DOHH2 (cell line): ENCODE measurements at regions not wholly inside any gene's neighbourhood (a gene's known extent, or its start where the extent isn't known, plus 50 kb on each side); places are given as distances from the start of the nearest gene placed in this dataset.

Experiments used
- EZH2phosphoT487 ChIP-seq: fragments of 200-600 bp; sonication (generic); IDR thresholded peaks from 2 replicates; pipeline ENCODE4 v1.6.1; 2017; ENCODE audit warnings: borderline replicate concordance, mild to moderate bottlenecking, antibody characterized with exemption, low read length, moderate library complexity, mixed read lengths
- TF ChIP-seq, protein P1 (sequence below): fragments of 200-600 bp; sonication (generic); IDR thresholded peaks from one replicate; pipeline ENCODE4 v1.5.1; 2014; ENCODE audit warnings: antibody characterized with exemption, mild to moderate bottlenecking, low read depth, low read length; ENCODE audit not compliant: poor library complexity, severe bottlenecking

DNA sequence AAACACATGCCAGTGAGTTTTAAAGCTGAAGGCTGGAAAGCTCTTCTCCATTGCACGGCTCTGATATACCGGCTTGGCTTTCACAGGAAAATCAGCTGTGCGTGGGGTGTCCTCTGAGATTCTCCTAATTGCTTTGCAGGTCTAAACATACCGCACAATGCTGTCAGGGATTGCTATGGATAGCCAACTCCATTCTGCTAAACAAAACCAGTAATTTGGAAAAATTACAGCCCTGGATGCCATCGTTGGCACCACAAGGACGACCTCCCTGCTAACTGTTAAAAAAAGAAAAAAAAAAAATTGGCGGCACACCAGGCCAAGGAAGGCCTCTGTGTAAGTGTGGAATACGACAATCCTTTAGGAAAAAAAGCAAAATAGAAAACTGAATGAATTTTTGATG, 118.6 kb upstream of the ADARB2 start:
- TF ChIP-seq, protein P1, sequence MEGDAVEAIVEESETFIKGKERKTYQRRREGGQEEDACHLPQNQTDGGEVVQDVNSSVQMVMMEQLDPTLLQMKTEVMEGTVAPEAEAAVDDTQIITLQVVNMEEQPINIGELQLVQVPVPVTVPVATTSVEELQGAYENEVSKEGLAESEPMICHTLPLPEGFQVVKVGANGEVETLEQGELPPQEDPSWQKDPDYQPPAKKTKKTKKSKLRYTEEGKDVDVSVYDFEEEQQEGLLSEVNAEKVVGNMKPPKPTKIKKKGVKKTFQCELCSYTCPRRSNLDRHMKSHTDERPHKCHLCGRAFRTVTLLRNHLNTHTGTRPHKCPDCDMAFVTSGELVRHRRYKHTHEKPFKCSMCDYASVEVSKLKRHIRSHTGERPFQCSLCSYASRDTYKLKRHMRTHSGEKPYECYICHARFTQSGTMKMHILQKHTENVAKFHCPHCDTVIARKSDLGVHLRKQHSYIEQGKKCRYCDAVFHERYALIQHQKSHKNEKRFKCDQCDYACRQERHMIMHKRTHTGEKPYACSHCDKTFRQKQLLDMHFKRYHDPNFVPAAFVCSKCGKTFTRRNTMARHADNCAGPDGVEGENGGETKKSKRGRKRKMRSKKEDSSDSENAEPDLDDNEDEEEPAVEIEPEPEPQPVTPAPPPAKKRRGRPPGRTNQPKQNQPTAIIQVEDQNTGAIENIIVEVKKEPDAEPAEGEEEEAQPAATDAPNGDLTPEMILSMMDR: no peak
- TF ChIP-seq EZH2phosphoT487: no peak
